ENCODE measurements at regions not wholly inside any gene's neighbourhood (a gene's known extent, or its start where the extent isn't known, plus 50 kb on each side); places are given as distances from the start of the nearest gene placed in this dataset.

GRCh38 chr6:41455818-41456217 is 90.4 kb upstream of the FOXP4 start:
- peak; percentile 61 for DNase-seq
- Mint-ChIP-seq H3K4me1 (peaks cover 23% of the 10 kb centered on the region), H3K27ac (peak overlapping the region; percentile 79), H3K4me3 (no peak overlapping the region), H3K27me3 (ENCODE audit: insufficient read depth) (peaks cover 29% of the 10 kb centered on the region), H3K36me3 (ENCODE audit: low read depth) (no peaks in the 10 kb centered on the region), H3K9me3 (no peaks in the 10 kb centered on the region)
- Histone ChIP-seq H3K4me3 (ENCODE audit: low read length) (no peak overlapping the region), H3K4me1 (ENCODE audit: control insufficient read depth, insufficient read depth, low read length) (peaks cover 6% of the 10 kb centered on the region), H3K27me3 (ENCODE audit: control insufficient read depth, insufficient read depth, low read length, poor library complexity, severe bottlenecking) (no peaks in the 10 kb centered on the region), H3K36me3 (ENCODE audit: control insufficient read depth, insufficient read depth, low read length) (no peaks in the 10 kb centered on the region), H3K9me3 (ENCODE audit: control insufficient read depth, low read length) (no peaks in the 10 kb centered on the region), H3K9ac (ENCODE audit: extremely low read depth, low read length, poor library complexity, severe bottlenecking) (no peak overlapping the region), H3K27ac (ENCODE audit: low read depth, low read length) (no peak overlapping the region)
- TF ChIP-seq CTCF (conservative IDR thresholded peaks at IDR 0.05), result no peak
- WGBS, 2 experiments (ENCODE audit: insufficient coverage in 1 of 2, insufficient read length in 1 of 2), result 60 to 68% methylated on average over 4 of the region's 4 CpGs

DNA sequence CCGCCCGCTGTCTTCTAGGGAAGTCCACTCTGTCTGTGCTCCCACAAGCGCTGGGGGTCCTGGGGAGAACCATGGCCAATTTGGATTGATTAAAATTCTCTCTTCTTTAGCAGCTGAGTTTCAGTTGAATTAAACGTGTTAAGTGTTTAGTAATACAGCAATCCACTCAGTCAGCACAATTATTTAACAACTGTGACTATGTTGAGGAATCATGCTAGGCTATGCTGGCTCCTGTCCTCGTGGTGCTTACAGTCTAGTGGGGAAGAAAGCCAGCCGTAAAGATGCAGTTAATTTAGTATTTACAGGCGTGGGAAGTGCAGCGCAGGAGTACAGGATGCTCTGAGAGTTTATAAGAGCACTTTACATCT is 88.9 kb upstream of the FOXP4 start:
- Histone ChIP-seq H3K36me3 (ENCODE audit: control insufficient read depth, insufficient read depth, low read length) (no peaks in the 10 kb centered on the region), H3K4me1 (ENCODE audit: control insufficient read depth, insufficient read depth, low read length) (peaks cover 6% of the 10 kb centered on the region), H3K27ac (ENCODE audit: low read depth, low read length) (peak overlapping the region; percentile 46), H3K27me3 (ENCODE audit: control insufficient read depth, insufficient read depth, low read length, poor library complexity, severe bottlenecking) (peaks cover 5% of the 10 kb centered on the region), H3K9ac (ENCODE audit: extremely low read depth, low read length, poor library complexity, severe bottlenecking) (no peak overlapping the region), H3K9me3 (ENCODE audit: control insufficient read depth, low read length) (no peaks in the 10 kb centered on the region), H3K4me3 (ENCODE audit: low read length) (no peak overlapping the region)
- no peaks in the 10 kb centered on the region for H3K9me3 Mint-ChIP-seq
- DNase-seq, result no peak
- H3K4me1 Mint-ChIP-seq, result peaks cover 23% of the 10 kb centered on the region
- TF ChIP-seq CTCF (conservative IDR thresholded peaks at IDR 0.05), result no peak
- 91% methylated on average over 7 to 8 of the region's 8 CpGs for WGBS, 2 experiments (ENCODE audit: insufficient coverage in 1 of 2, insufficient read length in 1 of 2)
- no peak overlapping the region for H3K27ac Mint-ChIP-seq
- H3K27me3 Mint-ChIP-seq (ENCODE audit: insufficient read depth), result peaks cover 31% of the 10 kb centered on the region
- H3K36me3 Mint-ChIP-seq (ENCODE audit: low read depth), result no peaks in the 10 kb centered on the region
- H3K4me3 Mint-ChIP-seq, result no peak overlapping the region

- Histone ChIP-seq H3K4me3 (ENCODE audit: low read length) (no peak overlapping the region), H3K4me1 (ENCODE audit: control insufficient read depth, insufficient read depth, low read length) (peaks cover 4% of the 10 kb centered on the region), H3K36me3 (ENCODE audit: control insufficient read depth, insufficient read depth, low read length) (no peaks in the 10 kb centered on the region), H3K27ac (ENCODE audit: low read depth, low read length) (no peak overlapping the region), H3K9me3 (ENCODE audit: control insufficient read depth, low read length) (no peaks in the 10 kb centered on the region), H3K9ac (ENCODE audit: extremely low read depth, low read length, poor library complexity, severe bottlenecking) (no peak overlapping the region), H3K27me3 (ENCODE audit: control insufficient read depth, insufficient read depth, low read length, poor library complexity, severe bottlenecking) (peaks cover 5% of the 10 kb centered on the region)
- peaks cover 55% of the 10 kb centered on the region for H3K27me3 Mint-ChIP-seq (ENCODE audit: insufficient read depth)
- H3K9me3 Mint-ChIP-seq, result no peaks in the 10 kb centered on the region
- peaks cover 21% of the 10 kb centered on the region for H3K4me1 Mint-ChIP-seq
- no peak for TF ChIP-seq CTCF (conservative IDR thresholded peaks at IDR 0.05)
- no peak overlapping the region for H3K27ac Mint-ChIP-seq
- no peak for DNase-seq
- WGBS, 2 experiments (ENCODE audit: insufficient coverage in 1 of 2, insufficient read length in 1 of 2), result 91 to 96% methylated on average over 2 of the region's 2 CpGs
- H3K4me3 Mint-ChIP-seq, result no peak overlapping the region
- H3K36me3 Mint-ChIP-seq (ENCODE audit: low read depth), result no peaks in the 10 kb centered on the region
These were observed 86.4 kb upstream of the FOXP4 start for GRCh38 chr6:41459738-41460137.

All from endodermal cell (in vitro differentiated cells).